HEK293 (cell line): ENCODE measurements at regions not wholly inside any gene's neighbourhood (a gene's known extent, or its start where the extent isn't known, plus 50 kb on each side); places are given as distances from the start of the nearest gene placed in this dataset.

Source experiments
- CTCF ChIA-PET: fragments of 350-600 bp; formaldehyde crosslinking; extraction: SDS; loops from one replicate; lab custom pipeline; 2021; ENCODE audit warnings: antibody characterized with exemption; lab: Yijun Ruan, JAX
- POLR2A ChIA-PET: fragments of 300-600 bp; formaldehyde crosslinking; extraction: SDS; loops from one replicate; lab custom pipeline; 2020; ENCODE audit warnings: antibody characterized with exemption, inconsistent platforms; lab: Yijun Ruan, JAX
- H3K27ac ChIP-seq: fragments of 200-500 bp; sonication (Bioruptor generic); 2 replicates; pipeline ENCODE4 v1.5.1; 2014; ENCODE audit warnings: low read depth, low read length, control low read depth, inconsistent platforms; ENCODE audit errors: extremely low read depth
- H3K36me3 ChIP-seq, 2 experiments: fragments of 200-500 bp in 1 of 2; sonication (Bioruptor generic) in 1 of 2; 1 replicate in 1 of 2; 2 replicates in 1 of 2; pipeline ENCODE4 v1.5.1; 2014 to 2017; ENCODE audit warnings: inconsistent platforms in 2 of 2, low read length in 2 of 2; ENCODE audit not compliant: control insufficient read depth in 2 of 2, insufficient read depth in 1 of 2
- H3K4me1 ChIP-seq: fragments of 200-500 bp; sonication (Bioruptor generic); 2 replicates; pipeline ENCODE4 v1.5.1; 2014; ENCODE audit warnings: mild to moderate bottlenecking, low read length, inconsistent platforms; ENCODE audit not compliant: control insufficient read depth, insufficient read depth
- H3K4me3 ChIP-seq: 2 replicates; pipeline ENCODE4 v1.5.1; 2011; ENCODE audit warnings: low read depth, mild to moderate bottlenecking, control low read depth, low read length, moderate library complexity
- H3K9me3 ChIP-seq: fragments of 200-500 bp; sonication (Bioruptor generic); 2 replicates; pipeline ENCODE4 v1.5.1; 2014; ENCODE audit warnings: low read depth, low read length, inconsistent platforms; ENCODE audit not compliant: control insufficient read depth, insufficient read depth
- HOXC10 ChIP-seq: sonication (generic); formaldehyde crosslinking; IDR thresholded peaks from 2 replicates; pipeline ENCODE4 v1.8.1; 2023; ENCODE audit warnings: mild to moderate bottlenecking, missing genetic modification reagents
- HOXD13 ChIP-seq: sonication (generic); formaldehyde crosslinking; IDR thresholded peaks from 2 replicates; pipeline ENCODE4 v1.8.0; 2022; ENCODE audit warnings: missing genetic modification reagents, borderline replicate concordance
- KLF7 ChIP-seq: fragments of 450-650 bp; formaldehyde crosslinking; IDR thresholded peaks from 2 replicates; pipeline ENCODE4 v1.5.1; 2016; ENCODE audit warnings: missing biosample characterization, missing genetic modification characterization, borderline replicate concordance
- REPIN1 ChIP-seq: fragments of 450-650 bp; formaldehyde crosslinking; IDR thresholded peaks from 2 replicates; pipeline ENCODE4 v1.5.1; 2017; ENCODE audit warnings: missing biosample characterization, missing genetic modification characterization, low read depth
- SALL2 ChIP-seq: fragments of 450-650 bp; formaldehyde crosslinking; IDR thresholded peaks from 2 replicates; pipeline ENCODE4 v1.5.0; 2017; ENCODE audit warnings: missing biosample characterization, mild to moderate bottlenecking, missing genetic modification characterization, borderline replicate concordance
- SCRT1 ChIP-seq: fragments of 450-650 bp; formaldehyde crosslinking; IDR thresholded peaks from 2 replicates; pipeline ENCODE4 v1.5.1; 2016; ENCODE audit warnings: missing biosample characterization, missing genetic modification characterization, borderline replicate concordance
- SCRT2 ChIP-seq: fragments of 450-650 bp; formaldehyde crosslinking; IDR thresholded peaks from 2 replicates; pipeline ENCODE4 v1.5.1; 2016; ENCODE audit warnings: missing biosample characterization, missing genetic modification characterization
- ZFP37 ChIP-seq: fragments of 450-650 bp; formaldehyde crosslinking; IDR thresholded peaks from 2 replicates; pipeline ENCODE4 v1.5.1; 2016; ENCODE audit warnings: missing biosample characterization, missing genetic modification characterization
- ZNF140 ChIP-seq: fragments of 450-650 bp; formaldehyde crosslinking; IDR thresholded peaks from 2 replicates; pipeline ENCODE4 v1.5.1; 2016; ENCODE audit warnings: missing biosample characterization, missing genetic modification characterization
- ZNF335 ChIP-seq: fragments of 450-650 bp; formaldehyde crosslinking; conservative IDR thresholded peaks from 2 replicates; pipeline ENCODE4 v1.5.1; 2016; ENCODE audit warnings: missing biosample characterization, missing genetic modification characterization
- ZNF350 ChIP-seq: fragments of 450-650 bp; formaldehyde crosslinking; IDR thresholded peaks from 2 replicates; pipeline ENCODE4 v1.5.0; 2017; ENCODE audit warnings: missing biosample characterization, mild to moderate bottlenecking, missing genetic modification characterization
- ZNF423 ChIP-seq: fragments of 450-650 bp; formaldehyde crosslinking; IDR thresholded peaks from 2 replicates; pipeline ENCODE4 v1.5.1; 2016; ENCODE audit warnings: missing biosample characterization, missing genetic modification characterization
- ZNF624 ChIP-seq: fragments of 450-650 bp; formaldehyde crosslinking; IDR thresholded peaks from 2 replicates; pipeline ENCODE4 v1.5.1; 2017; ENCODE audit warnings: missing biosample characterization, missing genetic modification characterization
- ZNF701 ChIP-seq: fragments of 450-650 bp; formaldehyde crosslinking; IDR thresholded peaks from 2 replicates; pipeline ENCODE4 v1.5.1; 2016; ENCODE audit warnings: missing biosample characterization, missing genetic modification characterization
- TF ChIP-seq, protein P1 (sequence below): fragments of 450-650 bp; formaldehyde crosslinking; IDR thresholded peaks from 2 replicates; pipeline ENCODE4 v1.5.1; 2016; ENCODE audit warnings: missing biosample characterization, missing genetic modification characterization
- TF ChIP-seq, protein P2 (sequence below): fragments of 450-650 bp; formaldehyde crosslinking; IDR thresholded peaks from 2 replicates; pipeline ENCODE4 v1.5.1; 2017; ENCODE audit warnings: missing biosample characterization, missing genetic modification characterization
- TF ChIP-seq, protein P3 (sequence below): fragments of 450-650 bp; formaldehyde crosslinking; IDR thresholded peaks from 2 replicates; pipeline ENCODE4 v1.5.1; 2016; ENCODE audit warnings: missing biosample characterization, missing genetic modification characterization
- TF ChIP-seq, protein P4 (sequence below): fragments of 450-650 bp; formaldehyde crosslinking; IDR thresholded peaks from 2 replicates; pipeline ENCODE4 v1.5.1; 2016; ENCODE audit warnings: missing biosample characterization, missing genetic modification characterization
- TF ChIP-seq, protein P5 (sequence below): fragments of 450-650 bp; formaldehyde crosslinking; IDR thresholded peaks from 2 replicates; pipeline ENCODE4 v1.5.1; 2017; ENCODE audit warnings: missing biosample characterization, missing genetic modification characterization
- TF ChIP-seq, protein P6 (sequence below): fragments of 450-650 bp; formaldehyde crosslinking; IDR thresholded peaks from 2 replicates; pipeline ENCODE4 v1.5.1; 2016; ENCODE audit warnings: missing biosample characterization, missing genetic modification characterization

DNA sequence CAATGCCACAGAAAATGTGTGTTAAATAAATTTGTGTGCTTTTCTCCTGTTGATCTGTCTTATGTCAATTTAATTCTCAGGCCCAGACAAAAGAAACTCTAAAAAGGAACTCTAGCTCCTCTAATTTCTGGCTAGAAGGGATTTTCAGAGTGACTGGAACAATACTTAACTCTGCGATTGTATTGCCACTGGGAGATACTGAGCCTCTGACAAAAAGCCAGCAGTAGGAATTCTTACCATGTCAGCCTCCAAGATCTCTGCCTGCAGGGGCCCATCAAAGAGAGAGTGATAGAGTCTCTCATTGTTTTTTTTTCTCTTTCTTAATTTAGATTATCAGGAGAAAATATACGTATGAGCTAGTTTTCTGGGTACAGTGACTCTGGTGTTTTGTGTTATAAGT, 1165.7 kb downstream of the BRINP3 start:
- Histone ChIP-seq H3K36me3 (no peaks in the 10 kb centered on the region), H3K27ac (no peak overlapping the region), H3K4me3 (no peak overlapping the region), H3K9me3 (no peaks in the 10 kb centered on the region), H3K4me1 (no peaks in the 10 kb centered on the region)
- TF ChIP-seq ZNF350 (no peak), HOXD13 (CRISPR knock-in tag) (no peak), KLF7 (tag by site-specific recombination) (no peak), ZNF701 (tag by site-specific recombination) (no peak), ZNF423 (tag by site-specific recombination) (no peak), SALL2 (no peak), ZNF140 (tag by site-specific recombination) (no peak), SCRT1 (no peak), ZFP37 (no peak), HOXC10 (CRISPR knock-in tag) (no peak), ZNF335 (no peak), REPIN1 (no peak), ZNF624 (tag by site-specific recombination) (no peak), SCRT2 (tag by site-specific recombination) (no peak)
- TF ChIP-seq, protein P1, sequence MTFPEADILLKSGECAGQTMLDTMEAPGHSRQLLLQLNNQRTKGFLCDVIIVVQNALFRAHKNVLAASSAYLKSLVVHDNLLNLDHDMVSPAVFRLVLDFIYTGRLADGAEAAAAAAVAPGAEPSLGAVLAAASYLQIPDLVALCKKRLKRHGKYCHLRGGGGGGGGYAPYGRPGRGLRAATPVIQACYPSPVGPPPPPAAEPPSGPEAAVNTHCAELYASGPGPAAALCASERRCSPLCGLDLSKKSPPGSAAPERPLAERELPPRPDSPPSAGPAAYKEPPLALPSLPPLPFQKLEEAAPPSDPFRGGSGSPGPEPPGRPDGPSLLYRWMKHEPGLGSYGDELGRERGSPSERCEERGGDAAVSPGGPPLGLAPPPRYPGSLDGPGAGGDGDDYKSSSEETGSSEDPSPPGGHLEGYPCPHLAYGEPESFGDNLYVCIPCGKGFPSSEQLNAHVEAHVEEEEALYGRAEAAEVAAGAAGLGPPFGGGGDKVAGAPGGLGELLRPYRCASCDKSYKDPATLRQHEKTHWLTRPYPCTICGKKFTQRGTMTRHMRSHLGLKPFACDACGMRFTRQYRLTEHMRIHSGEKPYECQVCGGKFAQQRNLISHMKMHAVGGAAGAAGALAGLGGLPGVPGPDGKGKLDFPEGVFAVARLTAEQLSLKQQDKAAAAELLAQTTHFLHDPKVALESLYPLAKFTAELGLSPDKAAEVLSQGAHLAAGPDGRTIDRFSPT (tag by site-specific recombination), result no peak
- TF ChIP-seq, protein P2, sequence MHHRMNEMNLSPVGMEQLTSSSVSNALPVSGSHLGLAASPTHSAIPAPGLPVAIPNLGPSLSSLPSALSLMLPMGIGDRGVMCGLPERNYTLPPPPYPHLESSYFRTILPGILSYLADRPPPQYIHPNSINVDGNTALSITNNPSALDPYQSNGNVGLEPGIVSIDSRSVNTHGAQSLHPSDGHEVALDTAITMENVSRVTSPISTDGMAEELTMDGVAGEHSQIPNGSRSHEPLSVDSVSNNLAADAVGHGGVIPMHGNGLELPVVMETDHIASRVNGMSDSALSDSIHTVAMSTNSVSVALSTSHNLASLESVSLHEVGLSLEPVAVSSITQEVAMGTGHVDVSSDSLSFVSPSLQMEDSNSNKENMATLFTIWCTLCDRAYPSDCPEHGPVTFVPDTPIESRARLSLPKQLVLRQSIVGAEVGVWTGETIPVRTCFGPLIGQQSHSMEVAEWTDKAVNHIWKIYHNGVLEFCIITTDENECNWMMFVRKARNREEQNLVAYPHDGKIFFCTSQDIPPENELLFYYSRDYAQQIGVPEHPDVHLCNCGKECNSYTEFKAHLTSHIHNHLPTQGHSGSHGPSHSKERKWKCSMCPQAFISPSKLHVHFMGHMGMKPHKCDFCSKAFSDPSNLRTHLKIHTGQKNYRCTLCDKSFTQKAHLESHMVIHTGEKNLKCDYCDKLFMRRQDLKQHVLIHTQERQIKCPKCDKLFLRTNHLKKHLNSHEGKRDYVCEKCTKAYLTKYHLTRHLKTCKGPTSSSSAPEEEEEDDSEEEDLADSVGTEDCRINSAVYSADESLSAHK, result no peak
- TF ChIP-seq, protein P3, sequence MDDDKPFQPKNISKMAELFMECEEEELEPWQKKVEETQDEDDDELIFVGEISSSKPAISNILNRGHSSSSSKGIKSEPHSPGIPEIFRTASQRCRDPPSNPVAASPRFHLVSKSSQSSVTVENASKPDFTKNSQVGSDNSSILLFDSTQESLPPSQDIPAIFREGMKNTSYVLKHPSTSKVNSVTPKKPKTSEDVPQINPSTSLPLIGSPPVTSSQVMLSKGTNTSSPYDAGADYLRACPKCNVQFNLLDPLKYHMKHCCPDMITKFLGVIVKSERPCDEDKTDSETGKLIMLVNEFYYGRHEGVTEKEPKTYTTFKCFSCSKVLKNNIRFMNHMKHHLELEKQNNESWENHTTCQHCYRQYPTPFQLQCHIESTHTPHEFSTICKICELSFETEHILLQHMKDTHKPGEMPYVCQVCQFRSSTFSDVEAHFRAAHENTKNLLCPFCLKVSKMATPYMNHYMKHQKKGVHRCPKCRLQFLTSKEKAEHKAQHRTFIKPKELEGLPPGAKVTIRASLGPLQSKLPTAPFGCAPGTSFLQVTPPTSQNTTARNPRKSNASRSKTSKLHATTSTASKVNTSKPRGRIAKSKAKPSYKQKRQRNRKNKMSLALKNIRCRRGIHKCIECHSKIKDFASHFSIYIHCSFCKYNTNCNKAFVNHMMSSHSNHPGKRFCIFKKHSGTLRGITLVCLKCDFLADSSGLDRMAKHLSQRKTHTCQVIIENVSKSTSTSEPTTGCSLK, result no peak
- TF ChIP-seq, protein P4, sequence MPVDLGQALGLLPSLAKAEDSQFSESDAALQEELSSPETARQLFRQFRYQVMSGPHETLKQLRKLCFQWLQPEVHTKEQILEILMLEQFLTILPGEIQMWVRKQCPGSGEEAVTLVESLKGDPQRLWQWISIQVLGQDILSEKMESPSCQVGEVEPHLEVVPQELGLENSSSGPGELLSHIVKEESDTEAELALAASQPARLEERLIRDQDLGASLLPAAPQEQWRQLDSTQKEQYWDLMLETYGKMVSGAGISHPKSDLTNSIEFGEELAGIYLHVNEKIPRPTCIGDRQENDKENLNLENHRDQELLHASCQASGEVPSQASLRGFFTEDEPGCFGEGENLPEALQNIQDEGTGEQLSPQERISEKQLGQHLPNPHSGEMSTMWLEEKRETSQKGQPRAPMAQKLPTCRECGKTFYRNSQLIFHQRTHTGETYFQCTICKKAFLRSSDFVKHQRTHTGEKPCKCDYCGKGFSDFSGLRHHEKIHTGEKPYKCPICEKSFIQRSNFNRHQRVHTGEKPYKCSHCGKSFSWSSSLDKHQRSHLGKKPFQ (tag by site-specific recombination), result no peak
- TF ChIP-seq, protein P5, sequence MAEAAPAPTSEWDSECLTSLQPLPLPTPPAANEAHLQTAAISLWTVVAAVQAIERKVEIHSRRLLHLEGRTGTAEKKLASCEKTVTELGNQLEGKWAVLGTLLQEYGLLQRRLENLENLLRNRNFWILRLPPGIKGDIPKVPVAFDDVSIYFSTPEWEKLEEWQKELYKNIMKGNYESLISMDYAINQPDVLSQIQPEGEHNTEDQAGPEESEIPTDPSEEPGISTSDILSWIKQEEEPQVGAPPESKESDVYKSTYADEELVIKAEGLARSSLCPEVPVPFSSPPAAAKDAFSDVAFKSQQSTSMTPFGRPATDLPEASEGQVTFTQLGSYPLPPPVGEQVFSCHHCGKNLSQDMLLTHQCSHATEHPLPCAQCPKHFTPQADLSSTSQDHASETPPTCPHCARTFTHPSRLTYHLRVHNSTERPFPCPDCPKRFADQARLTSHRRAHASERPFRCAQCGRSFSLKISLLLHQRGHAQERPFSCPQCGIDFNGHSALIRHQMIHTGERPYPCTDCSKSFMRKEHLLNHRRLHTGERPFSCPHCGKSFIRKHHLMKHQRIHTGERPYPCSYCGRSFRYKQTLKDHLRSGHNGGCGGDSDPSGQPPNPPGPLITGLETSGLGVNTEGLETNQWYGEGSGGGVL (tag by site-specific recombination), result no peak
- TF ChIP-seq, protein P6, sequence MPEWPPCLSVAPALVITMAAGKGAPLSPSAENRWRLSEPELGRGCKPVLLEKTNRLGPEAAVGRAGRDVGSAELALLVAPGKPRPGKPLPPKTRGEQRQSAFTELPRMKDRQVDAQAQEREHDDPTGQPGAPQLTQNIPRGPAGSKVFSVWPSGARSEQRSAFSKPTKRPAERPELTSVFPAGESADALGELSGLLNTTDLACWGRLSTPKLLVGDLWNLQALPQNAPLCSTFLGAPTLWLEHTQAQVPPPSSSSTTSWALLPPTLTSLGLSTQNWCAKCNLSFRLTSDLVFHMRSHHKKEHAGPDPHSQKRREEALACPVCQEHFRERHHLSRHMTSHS, result no peak
- CTCF ChIA-PET, result no interaction called here
- POLR2A ChIA-PET, result no interaction called here
